Activated naive CD8-positive, alpha-beta T cell treated with anti-CD3 and anti-CD28 coated beads for 36 hours (primary cell): ENCODE measurements at regions not wholly inside any gene's neighbourhood (a gene's known extent, or its start where the extent isn't known, plus 50 kb on each side); places are given as distances from the start of the nearest gene placed in this dataset.
"Not testable (repeated sequence)": the region's sequence is repeated elsewhere in the genome, so short reads cannot be mapped to it uniquely, and the experiment has no call there.

Source experiments
- DNase-seq: peaks from one replicate; pipeline ENCODE4 v3.0.0; 2021
- H3K27ac Mint-ChIP-seq: one replicate; pipeline ENCODE4 v1.8.0; 2022; ENCODE audit warnings: mild to moderate bottlenecking, moderate library complexity, mixed read lengths
- H3K27me3 Mint-ChIP-seq: one replicate; pipeline ENCODE4 v1.8.0; 2022; ENCODE audit warnings: mild to moderate bottlenecking, mixed read lengths
- H3K36me3 Mint-ChIP-seq: one replicate; pipeline ENCODE4 v1.8.0; 2021; ENCODE audit warnings: mild to moderate bottlenecking, mixed read lengths
- H3K4me1 Mint-ChIP-seq: one replicate; pipeline ENCODE4 v1.8.0; 2021; ENCODE audit warnings: mixed read lengths
- H3K4me3 Mint-ChIP-seq: one replicate; pipeline ENCODE4 v1.8.0; 2022; ENCODE audit warnings: mild to moderate bottlenecking, moderate library complexity, mixed read lengths
- H3K9me3 Mint-ChIP-seq: one replicate; pipeline ENCODE4 v1.8.0; 2022; ENCODE audit warnings: mixed read lengths

- DNase-seq, H3K27ac Mint-ChIP-seq, H3K4me3 Mint-ChIP-seq, H3K4me1 Mint-ChIP-seq, H3K36me3 Mint-ChIP-seq, H3K27me3 Mint-ChIP-seq: not testable (repeated sequence)
- peaks cover 24% of the 10 kb centered on the region for H3K9me3 Mint-ChIP-seq
Measured at GRCh38 chr7:54453168-54453567, 89.0 kb upstream of the VSTM2A start.

GRCh38 chr7:54454700-54455099 lies 87.5 kb upstream of the VSTM2A start:
- H3K4me1 Mint-ChIP-seq, H3K27ac Mint-ChIP-seq, H3K36me3 Mint-ChIP-seq, H3K4me3 Mint-ChIP-seq, DNase-seq, H3K27me3 Mint-ChIP-seq: not testable (repeated sequence)
- peaks cover 22% of the 10 kb centered on the region for H3K9me3 Mint-ChIP-seq

- Mint-ChIP-seq H3K27me3 (no peaks in the 10 kb centered on the region), H3K4me3 (no peak overlapping the region), H3K9me3 (peaks cover 11% of the 10 kb centered on the region), H3K27ac (no peak overlapping the region), H3K4me1 (no peaks in the 10 kb centered on the region), H3K36me3 (peaks cover 1% of the 10 kb centered on the region)
- no peak for DNase-seq
Measured at GRCh38 chr7:54465095-54465494, 77.1 kb upstream of the VSTM2A start.

- DNase-seq: no peak
- Mint-ChIP-seq H3K36me3 (peaks cover 1% of the 10 kb centered on the region), H3K27me3 (no peaks in the 10 kb centered on the region), H3K9me3 (peaks cover 13% of the 10 kb centered on the region), H3K4me1 (no peaks in the 10 kb centered on the region), H3K27ac (no peak overlapping the region), H3K4me3 (no peak overlapping the region)
Measured at GRCh38 chr7:54469740-54470139, 72.4 kb upstream of the VSTM2A start.

- no peak for DNase-seq
- no peaks in the 10 kb centered on the region for H3K4me1 Mint-ChIP-seq
- H3K36me3 Mint-ChIP-seq: no peaks in the 10 kb centered on the region
- H3K4me3 Mint-ChIP-seq: no peak overlapping the region
- H3K27me3 Mint-ChIP-seq: no peaks in the 10 kb centered on the region
- peaks cover 10% of the 10 kb centered on the region for H3K9me3 Mint-ChIP-seq
- H3K27ac Mint-ChIP-seq: no peak overlapping the region
Measured at GRCh38 chr7:54476609-54477008, 65.6 kb upstream of the VSTM2A start.

- no peak overlapping the region for H3K27ac Mint-ChIP-seq
- no peak for DNase-seq
- H3K4me1 Mint-ChIP-seq: no peaks in the 10 kb centered on the region
- no peak overlapping the region for H3K4me3 Mint-ChIP-seq
- H3K27me3 Mint-ChIP-seq: no peaks in the 10 kb centered on the region
- H3K36me3 Mint-ChIP-seq: no peaks in the 10 kb centered on the region
- H3K9me3 Mint-ChIP-seq: peaks cover 7% of the 10 kb centered on the region
Measured at GRCh38 chr7:54477083-54477482, 65.1 kb upstream of the VSTM2A start.

- H3K9me3 Mint-ChIP-seq: peaks cover 18% of the 10 kb centered on the region
Measured at GRCh38 chr7:54483523-54483922, 58.7 kb upstream of the VSTM2A start.

GRCh38 chr7:54485044-54485443 lies 57.1 kb upstream of the VSTM2A start:
- no peaks in the 10 kb centered on the region for H3K4me1 Mint-ChIP-seq
- no peak for DNase-seq
- H3K27ac Mint-ChIP-seq: no peak overlapping the region
- H3K36me3 Mint-ChIP-seq: no peaks in the 10 kb centered on the region
- no peak overlapping the region for H3K4me3 Mint-ChIP-seq
- H3K27me3 Mint-ChIP-seq: no peaks in the 10 kb centered on the region
- peaks cover 18% of the 10 kb centered on the region for H3K9me3 Mint-ChIP-seq

More at GRCh38 chr7:54483523-54483922, 58.7 kb upstream of the VSTM2A start:
- Mint-ChIP-seq H3K27ac (no peak overlapping the region), H3K4me3 (no peak overlapping the region), H3K4me1 (no peaks in the 10 kb centered on the region), H3K27me3 (no peaks in the 10 kb centered on the region), H3K36me3 (no peaks in the 10 kb centered on the region)
- DNase-seq: no peak
